T47D (cell line): ENCODE measurements at regions not wholly inside any gene's neighbourhood (a gene's known extent, or its start where the extent isn't known, plus 50 kb on each side); places are given as distances from the start of the nearest gene placed in this dataset.

ENCODE experiments used
- DNase-seq, 2 experiments: peaks; one replicate each; pipeline versions ENCODE4 v3.0.0 to v3.0.0-alpha.2; 2011 to 2012; ENCODE audit warnings: low read depth in 1 of 2, low spot score in 1 of 2
- JUND ChIP-seq: IDR thresholded peaks from 2 replicates; pipeline ENCODE4 v1.6.1; 2012; ENCODE audit warnings: low read depth
- in situ Hi-C: cut with HindIII; loops from 2 replicates; pipeline ENCODE4 v1.10.0; 2016; ENCODE audit warnings: low sequenced_read_pairs, low pct_unique_long_range_greater_than_20kb

GRCh38 chr2:150320608-150321007 is 166.9 kb downstream of the RND3 start:
- no peak for TF ChIP-seq JUND
- in situ Hi-C loops: no loop called here
- no peak for DNase-seq

- TF ChIP-seq JUND: no peak
- no peak for DNase-seq
- in situ Hi-C loops: no loop called here
Observed at GRCh38 chr2:150319658-150320555, 167.6 kb downstream of the RND3 start.

GRCh38 chr2:150319085-150319484 is 168.4 kb downstream of the RND3 start:
- in situ Hi-C loops: no loop called here
- no peak for TF ChIP-seq JUND
- no peak for DNase-seq

GRCh38 chr2:150312271-150312670 is 175.2 kb downstream of the RND3 start:
- no peak for DNase-seq
- in situ Hi-C loops: no loop called here
- TF ChIP-seq JUND: no peak

- DNase-seq: no peak
- TF ChIP-seq JUND: no peak
- in situ Hi-C loops: no loop called here
Observed at GRCh38 chr2:150309311-150310080, 178.0 kb downstream of the RND3 start.

GRCh38 chr2:150307258-150307657 is 180.2 kb downstream of the RND3 start:
- no peak for TF ChIP-seq JUND
- DNase-seq: no peak

GRCh38 chr2:150303281-150303680 is 184.2 kb downstream of the RND3 start:
- DNase-seq: no peak
- in situ Hi-C loops: no loop called here
- TF ChIP-seq JUND: no peak

More at GRCh38 chr2:150307258-150307657, 180.2 kb downstream of the RND3 start:
- in situ Hi-C loops: no loop called here

- no peak for TF ChIP-seq JUND
- DNase-seq: no peak
- in situ Hi-C loops: no loop called here
Observed at GRCh38 chr2:150298571-150299305, 188.7 kb downstream of the RND3 start.

GRCh38 chr2:150296770-150297546 is 190.5 kb downstream of the RND3 start:
- no peak for DNase-seq
- in situ Hi-C loops: no loop called here
- TF ChIP-seq JUND: no peak

GRCh38 chr2:150295544-150295943 is 191.9 kb downstream of the RND3 start:
- in situ Hi-C loops: no loop called here
- no peak for TF ChIP-seq JUND
- DNase-seq: no peak

GRCh38 chr2:150293771-150294170 is 193.7 kb downstream of the RND3 start:
- in situ Hi-C loops: no loop called here
- TF ChIP-seq JUND: no peak
- DNase-seq: no peak

- no peak for TF ChIP-seq JUND
- in situ Hi-C loops: no loop called here
- DNase-seq: no peak
Observed at GRCh38 chr2:150292807-150293206, 194.7 kb downstream of the RND3 start.
